GM21367 (cell line): ENCODE measurements at regions not wholly inside any gene's neighbourhood (a gene's known extent, or its start where the extent isn't known, plus 50 kb on each side); places are given as distances from the start of the nearest gene placed in this dataset.
A peak's percentile ranks its signal among the peaks of the same experiment; 100 is the strongest.

Source experiments
- ATAC-seq: cut with Tn5 transposase; IDR thresholded peaks from one replicate; pipeline ENCODE4 v1.9.1; 2021; ENCODE audit not compliant: unreplicated experiment

- no peak for ATAC-seq
These were observed 157.6 kb downstream of the TDRD15 start for GRCh38 chr2:21281384-21281783.

- ATAC-seq: no peak
These were observed 158.2 kb downstream of the TDRD15 start for GRCh38 chr2:21281791-21282514.

GRCh38 chr2:21282515-21282898 is 158.7 kb downstream of the TDRD15 start:
- ATAC-seq: no peak

- ATAC-seq: no peak
These were observed 164.5 kb downstream of the TDRD15 start for GRCh38 chr2:21288299-21288698.

GRCh38 chr2:21288739-21289520 is 165.2 kb downstream of the TDRD15 start:
- ATAC-seq: no peak

- no peak for ATAC-seq
These were observed 165.8 kb downstream of the TDRD15 start for GRCh38 chr2:21289551-21289950.

GRCh38 chr2:21289989-21290388 is 166.2 kb downstream of the TDRD15 start:
- no peak for ATAC-seq

GRCh38 chr2:21291426-21291825 is 167.7 kb downstream of the TDRD15 start:
- no peak for ATAC-seq

- no peak for ATAC-seq
These were observed 170.7 kb downstream of the TDRD15 start for GRCh38 chr2:21294446-21294845.

- ATAC-seq: no peak
These were observed 175.6 kb downstream of the TDRD15 start for GRCh38 chr2:21299411-21299810.

GRCh38 chr2:21301871-21302455 is 178.2 kb downstream of the TDRD15 start:
- no peak for ATAC-seq

- ATAC-seq: no peak
These were observed 180.1 kb downstream of the TDRD15 start for GRCh38 chr2:21303876-21304275.

GRCh38 chr2:21305581-21305980 is 181.8 kb downstream of the TDRD15 start:
- ATAC-seq: no peak

- ATAC-seq: no peak
These were observed 182.5 kb downstream of the TDRD15 start for GRCh38 chr2:21306235-21306634.

- ATAC-seq: no peak
These were observed 183.3 kb downstream of the TDRD15 start for GRCh38 chr2:21307037-21307436.

- no peak for ATAC-seq
These were observed 186.7 kb downstream of the TDRD15 start for GRCh38 chr2:21310493-21310892.

- ATAC-seq: no peak
These were observed 190.6 kb downstream of the TDRD15 start for GRCh38 chr2:21314322-21314835.

- ATAC-seq: peak; percentile 90
These were observed 193.4 kb downstream of the TDRD15 start for GRCh38 chr2:21317131-21317530.

GRCh38 chr2:21318263-21318662 is 194.5 kb downstream of the TDRD15 start:
- ATAC-seq: no peak

GRCh38 chr2:21326152-21326551 is 202.4 kb downstream of the TDRD15 start:
- ATAC-seq: no peak

- ATAC-seq: no peak
These were observed 204.4 kb downstream of the TDRD15 start for GRCh38 chr2:21328177-21328576.
